Stomach (tissue), 8 donors: ENCODE measurements at regions not wholly inside any gene's neighbourhood (a gene's known extent, or its start where the extent isn't known, plus 50 kb on each side); places are given as distances from the start of the nearest gene placed in this dataset.

Experiments used
- DNase-seq, 2 donors: peaks; one replicate each; pipeline versions ENCODE4 v3.0.0 to v3.0.0-alpha.2; 2013 to 2019
- H3K27ac ChIP-seq, 5 donors: fragments of 200-600 bp in 4 of 5; sonication (generic) in 4 of 5; one replicate each; pipeline ENCODE4 v1.5.1; 2013 to 2019; ENCODE audit warnings: mild to moderate bottlenecking in 1 of 5, moderate library complexity in 1 of 5
- H3K27me3 ChIP-seq, 3 donors: fragments of 200-600 bp; sonication (generic); one replicate each; pipeline ENCODE4 v1.5.1; 2017 to 2019; ENCODE audit warnings: mixed run types in 1 of 3
- H3K36me3 ChIP-seq, 4 donors: fragments of 200-600 bp; sonication (generic); 1 replicate in 3 of 4; 2 replicates in 1 of 4; pipeline ENCODE4 v1.5.1; 2016 to 2019
- H3K4me1 ChIP-seq, 4 donors: fragments of 200-600 bp; sonication (generic); one replicate each; pipeline ENCODE4 v1.5.1; 2016 to 2019
- H3K4me3 ChIP-seq, 4 donors: fragments of 200-600 bp; sonication (generic) in 3 of 4; one replicate each; pipeline ENCODE4 v1.5.1; 2016 to 2019; ENCODE audit warnings: mild to moderate bottlenecking in 1 of 4
- H3K9me3 ChIP-seq, 4 donors: fragments of 200-600 bp; sonication (generic); one replicate each; pipeline ENCODE4 v1.5.1; 2016 to 2019
- EP300 ChIP-seq: sonication (generic); formaldehyde crosslinking; IDR thresholded peaks from one replicate; pipeline ENCODE4 v1.6.1; 2017; ENCODE audit warnings: antibody characterized with exemption
- POLR2A ChIP-seq, 4 donors: fragments of 450-650 bp; IDR thresholded peaks; one replicate each; pipeline ENCODE4 v1.6.1; 2016; ENCODE audit warnings: antibody characterized with exemption in 4 of 4, control low read depth in 2 of 4, mild to moderate bottlenecking in 1 of 4, moderate library complexity in 1 of 4
- POLR2AphosphoS5 ChIP-seq, 3 donors: sonication (generic); formaldehyde crosslinking; IDR thresholded peaks; one replicate each; pipeline ENCODE4 v1.6.1; 2016; ENCODE audit warnings: antibody characterized with exemption in 3 of 3
- WGBS, 5 donors: extraction: QIAGEN DNeasy Blood & Tissue Kit in 3 of 5; methylation state at CpG; one replicate each; pipeline versions ENCODE4 v1.1.5 to v1.1.7; 2013 to 2018; 5-methylcytosine and 5-hydroxymethylcytosine counted together
- intact Hi-C: fragments of 100-400 bp; cut with DNase I; formaldehyde crosslinking; loops from one replicate; pipeline ENCODE4 v1.15.1; 2023; ENCODE audit warnings: low total_unique reads
- TF ChIP-seq, protein P1 (sequence below), 7 experiments: fragments of 450-650 bp in 4 of 7; fragments of 200-600 bp in 3 of 7; sonication (generic) in 3 of 7; IDR thresholded peaks; one replicate each; pipeline ENCODE4 v1.5.1; 2016 to 2019; ENCODE audit warnings: antibody characterized with exemption in 7 of 7, control low read depth in 2 of 7, mild to moderate bottlenecking in 1 of 7
- donor health status: healthy with polysubstance abuse.
- donor health status: Bipolar disorder and iron deficiency.
- donor health status: healthy.

DNA sequence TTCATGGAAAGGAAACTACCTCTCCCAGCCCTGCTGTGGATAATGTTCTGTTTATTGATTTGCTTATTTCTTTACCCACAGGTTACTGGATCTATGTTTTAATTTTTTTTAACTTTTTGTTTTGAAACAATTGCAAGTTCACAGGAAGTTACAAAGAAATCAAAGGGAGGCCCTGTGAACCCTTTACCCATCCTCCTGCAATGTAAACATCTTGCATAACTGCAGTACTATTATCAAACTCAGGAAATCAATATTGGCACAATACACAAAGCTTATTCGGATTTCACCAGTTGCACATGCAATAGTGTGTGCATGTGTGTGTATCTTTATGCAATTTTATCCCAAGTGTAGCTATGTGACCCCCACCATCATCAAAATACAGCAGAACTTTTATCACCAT, 398.0 kb downstream of the BTBD3 start:
- Histone ChIP-seq H3K4me3 (no peak overlapping the region), H3K9me3 (no peaks in the 10 kb centered on the region), H3K27ac (no peak overlapping the region), H3K36me3 (no peaks in the 10 kb centered on the region), H3K27me3 (no peaks in the 10 kb centered on the region), H3K4me1 (no peaks in the 10 kb centered on the region)
- TF ChIP-seq POLR2AphosphoS5 (IDR thresholded peaks at IDR 0.05) (no peak), POLR2A (IDR thresholded peaks at IDR 0.05) (no peak), EP300 (no peak)
- TF ChIP-seq, protein P1, sequence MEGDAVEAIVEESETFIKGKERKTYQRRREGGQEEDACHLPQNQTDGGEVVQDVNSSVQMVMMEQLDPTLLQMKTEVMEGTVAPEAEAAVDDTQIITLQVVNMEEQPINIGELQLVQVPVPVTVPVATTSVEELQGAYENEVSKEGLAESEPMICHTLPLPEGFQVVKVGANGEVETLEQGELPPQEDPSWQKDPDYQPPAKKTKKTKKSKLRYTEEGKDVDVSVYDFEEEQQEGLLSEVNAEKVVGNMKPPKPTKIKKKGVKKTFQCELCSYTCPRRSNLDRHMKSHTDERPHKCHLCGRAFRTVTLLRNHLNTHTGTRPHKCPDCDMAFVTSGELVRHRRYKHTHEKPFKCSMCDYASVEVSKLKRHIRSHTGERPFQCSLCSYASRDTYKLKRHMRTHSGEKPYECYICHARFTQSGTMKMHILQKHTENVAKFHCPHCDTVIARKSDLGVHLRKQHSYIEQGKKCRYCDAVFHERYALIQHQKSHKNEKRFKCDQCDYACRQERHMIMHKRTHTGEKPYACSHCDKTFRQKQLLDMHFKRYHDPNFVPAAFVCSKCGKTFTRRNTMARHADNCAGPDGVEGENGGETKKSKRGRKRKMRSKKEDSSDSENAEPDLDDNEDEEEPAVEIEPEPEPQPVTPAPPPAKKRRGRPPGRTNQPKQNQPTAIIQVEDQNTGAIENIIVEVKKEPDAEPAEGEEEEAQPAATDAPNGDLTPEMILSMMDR (IDR thresholded peaks at IDR 0.05): no peak
- 10 to 47% (median 35%) methylated on average over 1 of the region's 1 CpG for WGBS, 5 donors
- intact Hi-C loops: no loop called here
- DNase-seq: no peak

DNA sequence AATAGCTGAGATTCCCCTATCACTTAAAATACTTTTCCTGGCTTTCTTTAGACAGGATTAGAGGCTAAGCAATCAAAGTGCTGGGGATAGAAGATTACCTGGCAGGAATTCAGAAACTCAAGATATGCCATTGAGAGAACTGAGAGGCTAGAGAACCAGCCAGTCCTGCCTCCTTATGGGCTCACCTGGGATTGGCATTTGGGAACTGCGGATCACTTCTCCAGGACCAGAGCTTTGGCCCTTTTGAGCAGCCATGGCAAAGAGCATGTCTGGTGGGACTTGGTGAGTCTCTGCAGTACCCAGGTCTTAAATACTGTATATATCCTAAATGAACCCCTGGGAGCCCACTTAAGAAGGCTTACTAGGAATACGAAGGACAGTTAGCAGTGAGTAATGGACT, 399.1 kb downstream of the BTBD3 start:
- intact Hi-C loops: no loop called here
- TF ChIP-seq EP300 (no peak), POLR2A (IDR thresholded peaks at IDR 0.05) (no peak), POLR2AphosphoS5 (IDR thresholded peaks at IDR 0.05) (no peak)
- TF ChIP-seq, protein P1 (IDR thresholded peaks at IDR 0.05): no peak
- Histone ChIP-seq H3K4me1 (no peaks in the 10 kb centered on the region), H3K27ac (no peak overlapping the region), H3K27me3 (no peaks in the 10 kb centered on the region), H3K36me3 (no peaks in the 10 kb centered on the region), H3K4me3 (no peak overlapping the region), H3K9me3 (no peaks in the 10 kb centered on the region)
- 87 to 96% (median 94%) methylated on average over 2 of the region's 2 CpGs for WGBS, 5 donors
- DNase-seq: no peak

DNA sequence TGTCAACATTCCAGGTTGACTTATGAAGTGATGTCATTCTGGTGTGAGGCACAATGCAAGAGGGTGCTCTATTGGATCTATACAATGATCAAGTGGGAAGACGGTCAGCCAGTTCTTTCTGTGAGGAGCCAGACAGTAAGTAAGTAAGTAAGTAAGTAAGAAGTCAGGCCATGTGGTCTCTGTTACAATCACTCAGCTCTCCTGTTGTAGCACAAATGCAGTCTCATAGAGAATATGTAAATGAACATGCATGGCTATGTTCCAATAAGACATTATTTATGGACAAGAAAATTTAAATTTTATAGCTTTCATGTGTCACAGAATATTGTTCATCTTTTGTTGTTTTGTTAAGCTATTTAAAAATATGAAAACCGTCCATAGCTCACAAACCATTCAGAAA, 399.7 kb downstream of the BTBD3 start:
- no peak overlapping the region for H3K4me3 ChIP-seq
- WGBS, 5 donors: 79 to 90% (median 86%) methylated on average over 2 of the region's 2 CpGs
- no peak overlapping the region for H3K27ac ChIP-seq
- intact Hi-C loops: no loop called here
- no peaks in the 10 kb centered on the region for H3K27me3 ChIP-seq
- TF ChIP-seq EP300 (no peak), POLR2AphosphoS5 (IDR thresholded peaks at IDR 0.05) (no peak)
- TF ChIP-seq, protein P1 (IDR thresholded peaks at IDR 0.05): no peak
- no peaks in the 10 kb centered on the region for H3K36me3 ChIP-seq
- DNase-seq: no peak
- H3K9me3 ChIP-seq: no peaks in the 10 kb centered on the region
- H3K4me1 ChIP-seq: no peaks in the 10 kb centered on the region

DNA sequence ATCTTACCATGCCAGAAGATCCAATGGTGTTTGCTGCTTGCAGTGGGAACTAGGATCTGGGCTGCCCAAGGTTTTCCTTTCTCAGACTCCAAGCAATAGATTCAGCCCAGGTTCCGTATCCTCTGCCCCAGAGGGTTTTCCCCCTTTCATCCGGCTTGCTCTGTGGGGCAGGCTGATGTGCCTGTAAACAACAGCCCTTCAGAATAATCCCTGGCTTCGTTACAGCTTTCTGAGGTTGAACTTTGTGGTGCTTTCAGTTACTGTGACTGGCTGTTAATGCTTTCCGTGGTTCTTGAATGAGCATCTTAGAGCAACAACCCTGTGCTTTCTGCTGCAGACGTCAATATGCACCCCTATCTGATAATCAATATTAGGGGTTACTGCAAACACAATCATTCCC, 400.4 kb downstream of the BTBD3 start:
- 26 to 43% (median 29%) methylated on average over 5 of the region's 5 CpGs for WGBS, 5 donors
- Histone ChIP-seq H3K4me1 (no peaks in the 10 kb centered on the region), H3K27me3 (no peaks in the 10 kb centered on the region), H3K9me3 (no peaks in the 10 kb centered on the region), H3K27ac (no peak overlapping the region), H3K36me3 (no peaks in the 10 kb centered on the region), H3K4me3 (no peak overlapping the region)
- DNase-seq: no peak
- TF ChIP-seq POLR2AphosphoS5 (IDR thresholded peaks at IDR 0.05): no peak
- TF ChIP-seq, protein P1 (IDR thresholded peaks at IDR 0.05): no peak
- TF ChIP-seq POLR2A (IDR thresholded peaks at IDR 0.05): no peak
- TF ChIP-seq EP300: no peak
- intact Hi-C loops: no loop called here
